HepG2 (cell line): ENCODE measurements at regions not wholly inside any gene's neighbourhood (a gene's known extent, or its start where the extent isn't known, plus 50 kb on each side); places are given as distances from the start of the nearest gene placed in this dataset.

Source experiments
- ELF1 ChIP-seq: sonication (generic); formaldehyde crosslinking; IDR thresholded peaks from 2 replicates; pipeline ENCODE4 v1.4.0; 2020; ENCODE audit warnings: missing genetic modification reagents
- POLR2A ChIP-seq, 2 experiments: IDR thresholded peaks; 2 replicates each; pipeline ENCODE4 v1.6.1; 2011; ENCODE audit warnings: low read depth in 2 of 2, low read length in 2 of 2, mild to moderate bottlenecking in 1 of 2, moderate library complexity in 1 of 2; ENCODE audit not compliant: insufficient read depth in 1 of 2
- POLR2AphosphoS5 ChIP-seq: IDR thresholded peaks from 2 replicates; pipeline ENCODE4 v1.6.1; 2012; ENCODE audit warnings: low read depth, low read length
- RNF2 ChIP-seq: fragments of 450-650 bp; conservative IDR thresholded peaks from 2 replicates; pipeline ENCODE4 v1.6.1; 2016; ENCODE audit warnings: low read depth
- SAFB2 ChIP-seq: sonication (generic); formaldehyde crosslinking; IDR thresholded peaks from 2 replicates; pipeline ENCODE4 v1.5.1; 2020; ENCODE audit warnings: missing genetic modification reagents, low read depth, mild to moderate bottlenecking, borderline replicate concordance
- SMARCE1 ChIP-seq: fragments of 450-650 bp; IDR thresholded peaks from 2 replicates; pipeline ENCODE4 v1.6.1; 2017; ENCODE audit warnings: borderline replicate concordance
- TF ChIP-seq, protein P1 (sequence below): sonication (generic); formaldehyde crosslinking; IDR thresholded peaks from 2 replicates; pipeline ENCODE4 v1.4.0; 2020; ENCODE audit warnings: missing genetic modification reagents, borderline replicate concordance
- TF ChIP-seq, protein P2 (sequence below): IDR thresholded peaks from 2 replicates; pipeline ENCODE4 v1.6.1; 2012; ENCODE audit warnings: low read length, improper control_type of control experiment
- TF ChIP-seq, protein P3 (sequence below): sonication (generic); formaldehyde crosslinking; IDR thresholded peaks from 2 replicates; pipeline ENCODE4 v1.4.0; 2020; ENCODE audit warnings: missing genetic modification reagents
- TF ChIP-seq, protein P4 (sequence below): sonication (generic); formaldehyde crosslinking; IDR thresholded peaks from 2 replicates; pipeline ENCODE4 v1.4.0; 2020; ENCODE audit warnings: mild to moderate bottlenecking, low read depth, missing genetic modification reagents

DNA sequence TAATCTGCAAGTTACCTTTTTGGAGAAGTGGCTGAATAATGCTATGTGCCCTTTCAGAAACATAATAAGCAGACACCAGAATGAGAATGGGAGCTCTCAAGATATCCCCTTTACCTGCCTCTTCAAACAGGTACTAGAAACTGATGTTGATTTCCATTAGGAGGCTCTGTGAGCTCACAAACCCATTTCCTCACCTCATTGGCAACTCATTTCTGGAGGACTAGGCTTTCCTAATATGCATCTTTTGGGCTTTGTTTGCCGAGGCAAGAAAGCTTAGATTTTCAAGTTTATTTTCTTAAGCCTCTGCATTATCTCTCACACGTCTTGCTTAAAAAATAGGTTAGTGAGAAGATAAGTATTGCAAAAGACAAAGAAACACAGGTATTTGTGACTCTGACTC lies 313.1 kb upstream of the IRS4 start:
- TF ChIP-seq, protein P1, sequence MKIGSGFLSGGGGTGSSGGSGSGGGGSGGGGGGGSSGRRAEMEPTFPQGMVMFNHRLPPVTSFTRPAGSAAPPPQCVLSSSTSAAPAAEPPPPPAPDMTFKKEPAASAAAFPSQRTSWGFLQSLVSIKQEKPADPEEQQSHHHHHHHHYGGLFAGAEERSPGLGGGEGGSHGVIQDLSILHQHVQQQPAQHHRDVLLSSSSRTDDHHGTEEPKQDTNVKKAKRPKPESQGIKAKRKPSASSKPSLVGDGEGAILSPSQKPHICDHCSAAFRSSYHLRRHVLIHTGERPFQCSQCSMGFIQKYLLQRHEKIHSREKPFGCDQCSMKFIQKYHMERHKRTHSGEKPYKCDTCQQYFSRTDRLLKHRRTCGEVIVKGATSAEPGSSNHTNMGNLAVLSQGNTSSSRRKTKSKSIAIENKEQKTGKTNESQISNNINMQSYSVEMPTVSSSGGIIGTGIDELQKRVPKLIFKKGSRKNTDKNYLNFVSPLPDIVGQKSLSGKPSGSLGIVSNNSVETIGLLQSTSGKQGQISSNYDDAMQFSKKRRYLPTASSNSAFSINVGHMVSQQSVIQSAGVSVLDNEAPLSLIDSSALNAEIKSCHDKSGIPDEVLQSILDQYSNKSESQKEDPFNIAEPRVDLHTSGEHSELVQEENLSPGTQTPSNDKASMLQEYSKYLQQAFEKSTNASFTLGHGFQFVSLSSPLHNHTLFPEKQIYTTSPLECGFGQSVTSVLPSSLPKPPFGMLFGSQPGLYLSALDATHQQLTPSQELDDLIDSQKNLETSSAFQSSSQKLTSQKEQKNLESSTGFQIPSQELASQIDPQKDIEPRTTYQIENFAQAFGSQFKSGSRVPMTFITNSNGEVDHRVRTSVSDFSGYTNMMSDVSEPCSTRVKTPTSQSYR (CRISPR knock-in tag): no peak
- no peak for TF ChIP-seq POLR2A (IDR thresholded peaks at IDR 0.05; ENCODE audit: insufficient read depth in 1 of 2, low read depth in 2 of 2, low read length in 2 of 2)
- TF ChIP-seq RNF2: no peak
- no peak for TF ChIP-seq SMARCE1
- TF ChIP-seq, protein P2, sequence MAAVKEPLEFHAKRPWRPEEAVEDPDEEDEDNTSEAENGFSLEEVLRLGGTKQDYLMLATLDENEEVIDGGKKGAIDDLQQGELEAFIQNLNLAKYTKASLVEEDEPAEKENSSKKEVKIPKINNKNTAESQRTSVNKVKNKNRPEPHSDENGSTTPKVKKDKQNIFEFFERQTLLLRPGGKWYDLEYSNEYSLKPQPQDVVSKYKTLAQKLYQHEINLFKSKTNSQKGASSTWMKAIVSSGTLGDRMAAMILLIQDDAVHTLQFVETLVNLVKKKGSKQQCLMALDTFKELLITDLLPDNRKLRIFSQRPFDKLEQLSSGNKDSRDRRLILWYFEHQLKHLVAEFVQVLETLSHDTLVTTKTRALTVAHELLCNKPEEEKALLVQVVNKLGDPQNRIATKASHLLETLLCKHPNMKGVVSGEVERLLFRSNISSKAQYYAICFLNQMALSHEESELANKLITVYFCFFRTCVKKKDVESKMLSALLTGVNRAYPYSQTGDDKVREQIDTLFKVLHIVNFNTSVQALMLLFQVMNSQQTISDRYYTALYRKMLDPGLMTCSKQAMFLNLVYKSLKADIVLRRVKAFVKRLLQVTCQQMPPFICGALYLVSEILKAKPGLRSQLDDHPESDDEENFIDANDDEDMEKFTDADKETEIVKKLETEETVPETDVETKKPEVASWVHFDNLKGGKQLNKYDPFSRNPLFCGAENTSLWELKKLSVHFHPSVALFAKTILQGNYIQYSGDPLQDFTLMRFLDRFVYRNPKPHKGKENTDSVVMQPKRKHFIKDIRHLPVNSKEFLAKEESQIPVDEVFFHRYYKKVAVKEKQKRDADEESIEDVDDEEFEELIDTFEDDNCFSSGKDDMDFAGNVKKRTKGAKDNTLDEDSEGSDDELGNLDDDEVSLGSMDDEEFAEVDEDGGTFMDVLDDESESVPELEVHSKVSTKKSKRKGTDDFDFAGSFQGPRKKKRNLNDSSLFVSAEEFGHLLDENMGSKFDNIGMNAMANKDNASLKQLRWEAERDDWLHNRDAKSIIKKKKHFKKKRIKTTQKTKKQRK: no peak
- TF ChIP-seq SAFB2 (CRISPR knock-in tag): no peak
- TF ChIP-seq, protein P3, sequence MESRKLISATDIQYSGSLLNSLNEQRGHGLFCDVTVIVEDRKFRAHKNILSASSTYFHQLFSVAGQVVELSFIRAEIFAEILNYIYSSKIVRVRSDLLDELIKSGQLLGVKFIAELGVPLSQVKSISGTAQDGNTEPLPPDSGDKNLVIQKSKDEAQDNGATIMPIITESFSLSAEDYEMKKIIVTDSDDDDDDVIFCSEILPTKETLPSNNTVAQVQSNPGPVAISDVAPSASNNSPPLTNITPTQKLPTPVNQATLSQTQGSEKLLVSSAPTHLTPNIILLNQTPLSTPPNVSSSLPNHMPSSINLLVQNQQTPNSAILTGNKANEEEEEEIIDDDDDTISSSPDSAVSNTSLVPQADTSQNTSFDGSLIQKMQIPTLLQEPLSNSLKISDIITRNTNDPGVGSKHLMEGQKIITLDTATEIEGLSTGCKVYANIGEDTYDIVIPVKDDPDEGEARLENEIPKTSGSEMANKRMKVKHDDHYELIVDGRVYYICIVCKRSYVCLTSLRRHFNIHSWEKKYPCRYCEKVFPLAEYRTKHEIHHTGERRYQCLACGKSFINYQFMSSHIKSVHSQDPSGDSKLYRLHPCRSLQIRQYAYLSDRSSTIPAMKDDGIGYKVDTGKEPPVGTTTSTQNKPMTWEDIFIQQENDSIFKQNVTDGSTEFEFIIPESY (CRISPR knock-in tag): no peak
- TF ChIP-seq ELF1 (CRISPR knock-in tag): no peak
- TF ChIP-seq, protein P4, sequence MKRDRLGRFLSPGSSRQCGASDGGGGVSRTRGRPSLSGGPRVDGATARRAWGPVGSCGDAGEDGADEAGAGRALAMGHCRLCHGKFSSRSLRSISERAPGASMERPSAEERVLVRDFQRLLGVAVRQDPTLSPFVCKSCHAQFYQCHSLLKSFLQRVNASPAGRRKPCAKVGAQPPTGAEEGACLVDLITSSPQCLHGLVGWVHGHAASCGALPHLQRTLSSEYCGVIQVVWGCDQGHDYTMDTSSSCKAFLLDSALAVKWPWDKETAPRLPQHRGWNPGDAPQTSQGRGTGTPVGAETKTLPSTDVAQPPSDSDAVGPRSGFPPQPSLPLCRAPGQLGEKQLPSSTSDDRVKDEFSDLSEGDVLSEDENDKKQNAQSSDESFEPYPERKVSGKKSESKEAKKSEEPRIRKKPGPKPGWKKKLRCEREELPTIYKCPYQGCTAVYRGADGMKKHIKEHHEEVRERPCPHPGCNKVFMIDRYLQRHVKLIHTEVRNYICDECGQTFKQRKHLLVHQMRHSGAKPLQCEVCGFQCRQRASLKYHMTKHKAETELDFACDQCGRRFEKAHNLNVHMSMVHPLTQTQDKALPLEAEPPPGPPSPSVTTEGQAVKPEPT: no peak
- no peak for TF ChIP-seq POLR2AphosphoS5
